HG02852 (cell line): ENCODE measurements at regions not wholly inside any gene's neighbourhood (a gene's known extent, or its start where the extent isn't known, plus 50 kb on each side); places are given as distances from the start of the nearest gene placed in this dataset.

Source experiments
- ATAC-seq: cut with Tn5 transposase; IDR thresholded peaks from one replicate; pipeline ENCODE4 v1.9.1; 2021; ENCODE audit warnings: mild to moderate bottlenecking, moderate library complexity; ENCODE audit not compliant: unreplicated experiment

GRCh38 chr15:96414875-96415274, 84.4 kb downstream of the NR2F2 start:
- no peak for ATAC-seq

DNA sequence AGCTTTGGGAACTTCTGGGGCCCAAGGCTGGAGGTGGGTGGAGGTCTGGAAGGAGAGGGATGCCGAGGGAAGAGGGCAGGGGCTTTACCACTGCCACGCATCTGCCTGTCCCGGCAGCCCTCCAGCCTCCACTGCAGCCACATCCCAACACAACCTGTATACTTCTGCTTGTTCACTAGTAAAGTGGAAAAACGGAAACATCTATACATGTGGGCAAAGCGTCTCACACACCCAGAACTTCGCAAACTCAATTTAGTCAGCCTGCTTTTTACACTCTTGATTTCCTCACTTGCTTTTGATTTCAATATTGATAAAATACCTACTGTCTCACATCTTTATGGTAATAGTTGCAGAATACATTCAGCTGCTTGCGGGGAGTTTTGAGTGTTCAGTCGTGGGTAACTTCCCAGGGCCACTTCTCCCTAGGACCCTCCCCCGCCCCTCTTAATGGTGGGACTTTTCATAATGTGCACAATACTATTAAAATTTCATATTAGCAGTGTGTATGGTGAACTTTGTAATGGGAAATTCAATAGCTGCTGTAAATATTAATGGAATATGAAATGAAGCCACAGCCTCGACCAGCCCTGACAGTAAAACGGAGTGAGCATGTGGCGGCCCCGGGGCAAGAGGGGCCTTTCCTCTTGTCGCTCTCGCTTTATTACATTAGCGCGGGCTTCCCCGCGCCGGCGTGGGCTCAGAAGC, 85.2 kb downstream of the NR2F2 start:
- no peak for ATAC-seq

- no peak for ATAC-seq
Observed at GRCh38 chr15:96416218-96416933, 85.9 kb downstream of the NR2F2 start.

GRCh38 chr15:96416934-96417759, 86.6 kb downstream of the NR2F2 start:
- no peak for ATAC-seq

DNA sequence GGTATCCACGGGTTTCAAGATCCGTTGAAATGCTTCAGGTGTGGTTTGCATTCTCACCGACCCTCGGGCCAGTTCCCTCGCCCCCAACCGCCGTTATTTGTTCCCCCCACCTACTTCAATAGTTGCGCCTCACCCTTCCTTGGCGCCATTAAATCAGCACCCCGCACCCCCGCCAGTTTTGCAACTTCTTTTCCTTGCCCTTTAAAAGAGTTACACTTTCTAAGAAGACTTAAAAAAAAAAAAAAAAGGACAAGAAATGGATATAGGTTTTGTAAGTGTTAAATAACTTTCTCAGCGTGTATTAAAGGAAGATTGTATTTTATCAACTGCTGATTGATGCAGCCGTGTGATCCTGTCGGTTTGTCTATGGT, 87.2 kb downstream of the NR2F2 start:
- no peak for ATAC-seq

- no peak for ATAC-seq
Observed at GRCh38 chr15:96418146-96418545, 87.6 kb downstream of the NR2F2 start.

- ATAC-seq, result no peak
Observed at GRCh38 chr15:96421178-96421601, 90.7 kb downstream of the NR2F2 start.

DNA sequence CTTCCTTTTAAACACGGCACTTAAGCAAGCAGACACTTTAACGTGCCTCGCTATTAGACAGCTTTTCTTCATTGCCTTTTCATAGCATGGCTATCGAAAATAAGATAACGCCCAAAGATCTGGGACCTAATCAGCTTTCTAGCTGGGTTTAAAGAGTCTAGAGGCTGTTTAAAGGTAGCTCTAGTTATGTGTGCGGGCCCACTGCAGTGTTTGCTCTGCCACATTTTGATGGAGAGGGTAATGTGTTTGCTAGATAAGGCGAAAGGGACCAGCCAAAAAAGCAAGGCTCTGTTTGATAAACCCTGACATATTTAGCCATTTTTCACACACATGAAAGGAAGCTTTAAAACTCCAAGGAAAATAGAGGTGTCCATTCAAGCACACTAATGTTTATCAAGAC, 91.6 kb downstream of the NR2F2 start:
- ATAC-seq, result no peak

DNA sequence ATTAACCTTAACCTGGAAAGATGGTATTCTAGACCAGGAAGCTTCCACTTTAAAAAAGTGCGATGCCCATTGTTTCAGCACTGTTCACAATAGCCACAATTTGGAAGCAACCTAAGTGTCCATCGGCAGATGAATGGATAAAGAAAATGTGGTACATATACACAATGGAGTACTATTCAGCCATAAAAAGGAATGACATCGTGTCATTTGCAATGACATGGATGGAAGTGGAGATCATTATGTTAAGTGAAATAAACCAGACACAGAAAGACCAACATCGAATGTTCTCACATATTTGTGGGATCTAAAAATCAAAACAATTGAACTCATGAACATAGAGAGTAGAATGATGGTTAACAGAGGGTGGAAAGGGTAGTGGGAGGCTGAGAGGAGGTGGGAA, 94.2 kb downstream of the NR2F2 start:
- ATAC-seq, result no peak

- no peak for ATAC-seq
Observed at GRCh38 chr15:96428742-96429141, 98.2 kb downstream of the NR2F2 start.

- no peak for ATAC-seq
Observed at GRCh38 chr15:96431786-96432185, 101.3 kb downstream of the NR2F2 start.

DNA sequence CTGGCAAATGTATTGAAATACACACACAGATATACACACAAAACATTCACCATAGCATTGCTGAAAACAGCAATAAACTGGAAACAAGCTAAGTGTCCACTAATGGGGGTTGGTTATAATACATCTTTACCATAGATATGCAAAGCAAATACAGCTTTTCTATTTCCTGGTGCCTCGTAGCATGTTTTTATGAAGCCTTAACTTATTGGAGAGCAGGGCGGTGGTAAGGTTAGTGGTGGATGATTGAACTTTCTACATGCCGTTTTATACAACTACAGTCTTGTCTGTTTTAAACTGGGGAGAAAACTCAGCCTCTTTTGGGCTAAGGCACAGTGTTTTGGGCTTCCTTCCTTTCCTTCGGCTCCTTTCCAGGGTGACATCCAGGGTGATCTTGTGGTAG, 104.5 kb downstream of the NR2F2 start:
- ATAC-seq, result no peak

- ATAC-seq, result no peak
Observed at GRCh38 chr15:96435841-96436240, 105.3 kb downstream of the NR2F2 start.

- no peak for ATAC-seq
Observed at GRCh38 chr15:96440978-96441377, 110.5 kb downstream of the NR2F2 start.

DNA sequence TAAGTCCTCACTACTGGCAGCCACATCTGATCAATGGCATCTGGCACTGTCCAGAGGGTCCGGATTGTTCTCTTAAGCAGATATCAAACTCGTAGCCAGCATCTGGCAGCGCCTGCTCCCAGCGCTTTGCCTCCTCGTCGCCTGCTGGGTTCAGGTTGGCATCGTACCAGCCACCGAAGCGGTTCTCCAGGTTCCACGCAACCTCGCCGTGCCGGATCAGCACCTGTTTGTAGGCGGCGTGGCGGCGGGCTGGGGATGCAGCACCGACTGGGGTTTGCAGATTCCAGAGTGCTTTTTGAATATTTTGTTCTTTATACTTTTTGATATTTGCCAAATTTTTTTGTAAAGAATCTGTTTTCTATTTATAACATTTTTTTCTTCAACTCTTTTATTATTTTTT, 111.6 kb downstream of the NR2F2 start:
- ATAC-seq, result no peak

- no peak for ATAC-seq
Observed at GRCh38 chr15:96444865-96445264, 114.4 kb downstream of the NR2F2 start.

DNA sequence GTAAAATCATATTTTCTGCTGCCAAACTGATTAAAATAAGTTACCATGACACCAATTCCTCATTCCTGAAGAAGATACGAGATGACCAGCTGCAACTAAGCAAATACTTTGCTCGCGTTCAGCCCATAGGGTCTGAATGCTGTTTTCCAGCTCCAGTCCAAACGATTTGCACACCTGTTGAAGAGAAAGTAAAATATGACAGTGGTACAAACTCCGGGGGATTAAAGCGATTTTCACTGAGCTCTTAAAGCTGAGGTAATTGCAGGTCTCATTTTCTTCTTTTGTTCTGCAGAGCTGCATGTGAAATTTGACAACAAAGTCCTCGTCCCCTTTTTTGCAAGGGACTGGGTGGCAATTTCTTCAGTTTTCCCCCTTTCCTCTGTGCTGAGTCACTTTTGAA, 118.4 kb downstream of the NR2F2 start:
- ATAC-seq, result no peak

- ATAC-seq, result no peak
Observed at GRCh38 chr15:96457841-96458240, 127.3 kb downstream of the NR2F2 start.

GRCh38 chr15:96460106-96460505, 129.6 kb downstream of the NR2F2 start:
- ATAC-seq, result no peak

DNA sequence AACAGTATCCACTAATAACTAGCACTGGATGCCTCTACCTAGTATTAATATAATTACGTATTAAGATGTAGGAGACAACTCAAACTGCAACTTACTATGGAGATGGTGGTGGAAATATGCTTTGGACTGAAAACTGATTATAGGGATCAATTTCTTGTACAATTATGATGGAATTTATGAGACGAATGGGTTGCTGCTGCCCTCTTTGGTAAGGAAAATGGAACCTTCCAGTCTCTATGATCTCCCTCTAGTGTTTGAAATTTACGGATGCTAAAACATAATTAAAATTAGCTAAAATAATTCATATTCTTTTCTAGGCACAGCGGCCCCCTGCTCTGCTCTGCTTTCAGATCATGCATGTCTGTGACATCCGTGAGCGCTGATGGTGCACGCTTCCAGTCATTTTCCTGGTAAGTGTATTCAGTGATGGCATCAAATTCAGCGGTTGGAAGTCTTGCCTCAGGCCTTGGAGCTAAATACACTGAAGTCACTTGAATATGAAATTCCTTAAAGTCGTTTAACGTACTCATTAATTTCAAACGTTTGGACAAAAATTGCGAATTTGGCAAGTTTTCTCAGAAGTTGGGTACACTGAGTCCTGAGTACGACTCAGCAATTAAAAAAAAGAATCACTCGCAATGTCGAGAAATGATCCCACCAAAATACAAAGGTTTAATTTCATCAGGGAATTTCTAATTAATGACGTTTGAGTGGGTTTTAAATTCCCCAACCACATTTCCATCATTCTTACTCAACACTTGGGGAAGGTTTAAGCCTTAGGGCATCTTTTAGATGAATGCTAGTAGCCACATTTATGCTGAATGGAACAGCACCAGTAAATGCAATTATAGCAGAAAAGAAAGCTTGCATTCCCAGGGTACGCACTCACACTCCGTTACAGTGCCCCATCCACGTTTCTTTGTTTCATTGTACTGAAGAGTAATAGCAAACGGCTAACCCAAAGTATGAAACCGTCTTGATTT, 132.6 kb downstream of the NR2F2 start:
- no peak for ATAC-seq
